HepG2 (cell line): ENCODE measurements at regions not wholly inside any gene's neighbourhood (a gene's known extent, or its start where the extent isn't known, plus 50 kb on each side); places are given as distances from the start of the nearest gene placed in this dataset.

Experiments used
- ATAC-seq: fragments of 200-7000 bp; cut with Tn5 transposase; 3 replicates; pipeline ENCODE4 v1.9.1; 2020; ENCODE audit warnings: mild to moderate bottlenecking, moderate library complexity
- BruUV-seq: library from RNA; stranded (reverse); fragments of 400-500 nt; replicated peaks from 2 replicates; lab custom pipeline; 2021; lab: Mats Ljungman, UMichigan
- CTCF ChIA-PET: fragments of 300-600 bp; formaldehyde crosslinking; extraction: SDS; loops from one replicate; lab custom pipeline; 2021; ENCODE audit warnings: low total read pairs, inconsistent platforms, low intra/inter-chr PET ratio; lab: Yijun Ruan, JAX
- POLR2A ChIA-PET: fragments of 350-600 bp; sonication (Branson Sonifier 250); formaldehyde crosslinking; loops from one replicate; lab custom pipeline; 2020; ENCODE audit warnings: antibody characterized with exemption, inconsistent platforms; lab: Yijun Ruan, JAX
- DNase-seq: peaks from one replicate; pipeline ENCODE4 v3.0.0-alpha.2; 2015; ENCODE audit warnings: low spot score
- FAIRE-seq: peaks from 3 replicates; lab custom pipeline; 2011; peaks lifted over from hg19 to GRCh38; lab: Jason Lieb, UNC
- H2AFZ ChIP-seq: one replicate; pipeline ENCODE4 v1.6.1; 2011; ENCODE audit warnings: low read length, inconsistent platforms
- H3K27ac ChIP-seq: fragments of 300-600 bp; 3 replicates; pipeline ENCODE4 v1.8.0; 2011; ENCODE audit warnings: mixed run types, mild to moderate bottlenecking, mixed read lengths, low read length, inconsistent platforms; ENCODE audit not compliant: insufficient read depth; ENCODE audit errors: extremely low read length
- H3K27me3 ChIP-seq, 2 experiments: fragments of 200-600 bp in 1 of 2; 2 replicates in 1 of 2; 3 replicates in 1 of 2; pipeline versions ENCODE4 v1.6.0 to v1.8.0; 2011; ENCODE audit warnings: low read length in 2 of 2, mild to moderate bottlenecking in 2 of 2, moderate library complexity in 2 of 2, inconsistent platforms in 1 of 2; ENCODE audit not compliant: insufficient read depth in 2 of 2, control insufficient read depth in 1 of 2
- H3K36me3 ChIP-seq, 2 experiments: fragments of 200-600 bp in 1 of 2; replicated peaks in 1 of 2; 2 replicates in 1 of 2; 3 replicates in 1 of 2; pipeline versions ENCODE4 v1.5.1 to v1.8.0; 2011; ENCODE audit warnings: low read length in 2 of 2, inconsistent platforms in 1 of 2; ENCODE audit not compliant: insufficient read depth in 2 of 2, control insufficient read depth in 1 of 2
- H3K4me1 ChIP-seq: 2 replicates; pipeline ENCODE4 v1.5.1; 2012; ENCODE audit warnings: low read length, inconsistent platforms; ENCODE audit not compliant: insufficient read depth
- H3K4me2 ChIP-seq: 2 replicates; pipeline ENCODE4 v1.6.0; 2011; ENCODE audit warnings: low read depth, low read length, inconsistent platforms
- H3K4me3 ChIP-seq, 3 experiments: fragments of 200-600 bp in 1 of 3; sonication (generic), shearing (Covaris generic) in 1 of 3; replicated peaks in 1 of 3; 2 replicates each; pipeline ENCODE4 v1.5.1; 2011 to 2016; ENCODE audit warnings: low read length in 3 of 3, inconsistent platforms in 2 of 3, low read depth in 2 of 3, mild to moderate bottlenecking in 2 of 3, control low read depth in 1 of 3, mixed read lengths in 1 of 3; ENCODE audit not compliant: insufficient read depth in 1 of 3
- H3K79me2 ChIP-seq: one replicate; pipeline ENCODE4 v1.6.1; 2011; ENCODE audit warnings: low read length, inconsistent platforms; ENCODE audit not compliant: insufficient read depth
- H3K9ac ChIP-seq: 2 replicates; pipeline ENCODE4 v1.6.0; 2011; ENCODE audit warnings: mild to moderate bottlenecking, low read depth, low read length, inconsistent platforms; ENCODE audit not compliant: insufficient read depth
- H3K9me3 ChIP-seq: 2 replicates; pipeline ENCODE4 v1.5.1; 2012; ENCODE audit warnings: mild to moderate bottlenecking, low read length
- H4K20me1 ChIP-seq: 2 replicates; pipeline ENCODE4 v1.6.0; 2011; ENCODE audit warnings: inconsistent platforms, mild to moderate bottlenecking, low read length, moderate library complexity; ENCODE audit not compliant: insufficient read depth
- ATAD3A ChIP-seq: sonication (generic); formaldehyde crosslinking; IDR thresholded peaks from 2 replicates; pipeline ENCODE4 v1.4.0; 2020; ENCODE audit warnings: missing genetic modification reagents
- ATF1 ChIP-seq: IDR thresholded peaks from 2 replicates; pipeline ENCODE4 v1.6.1; 2016; ENCODE audit warnings: mild to moderate bottlenecking, control low read depth
- ATM ChIP-seq: fragments of 450-650 bp; IDR thresholded peaks from 2 replicates; pipeline ENCODE4 v1.7.1; 2017; ENCODE audit warnings: mild to moderate bottlenecking, borderline replicate concordance
- GATAD1 ChIP-seq: IDR thresholded peaks from 2 replicates; pipeline ENCODE4 v1.6.1; 2016; ENCODE audit warnings: missing genetic modification reagents, missing compliant biosample characterization
- IKZF1 ChIP-seq: fragments of 450-650 bp; IDR thresholded peaks from 2 replicates; pipeline ENCODE4 v1.7.1; 2016
- MXD3 ChIP-seq: IDR thresholded peaks from 2 replicates; pipeline ENCODE4 v1.6.1; 2016; ENCODE audit warnings: mild to moderate bottlenecking, missing biosample characterization, missing genetic modification reagents
- NFE2 ChIP-seq: sonication (generic); formaldehyde crosslinking; IDR thresholded peaks from 2 replicates; pipeline ENCODE4 v1.4.0; 2020; ENCODE audit warnings: missing genetic modification reagents
- NR1H2 ChIP-seq: sonication (generic); formaldehyde crosslinking; IDR thresholded peaks from 2 replicates; pipeline ENCODE4 v1.8.1; 2022; ENCODE audit warnings: low read depth, missing genetic modification reagents, borderline replicate concordance
- NRL ChIP-seq: sonication (generic); formaldehyde crosslinking; IDR thresholded peaks from 2 replicates; pipeline ENCODE4 v1.5.0; 2020; ENCODE audit warnings: missing genetic modification reagents, mild to moderate bottlenecking, moderate library complexity, borderline replicate concordance
- PAX8 ChIP-seq: sonication (generic); formaldehyde crosslinking; IDR thresholded peaks from 2 replicates; pipeline ENCODE4 v1.8.0; 2022; ENCODE audit warnings: mild to moderate bottlenecking, missing genetic modification reagents, borderline replicate concordance
- STAT5B ChIP-seq: sonication (generic); formaldehyde crosslinking; IDR thresholded peaks from 2 replicates; pipeline ENCODE4 v1.4.0; 2020; ENCODE audit warnings: missing genetic modification reagents
- ZNF143 ChIP-seq: sonication (generic); formaldehyde crosslinking; IDR thresholded peaks from 2 replicates; pipeline ENCODE4 v1.4.0; 2020; ENCODE audit warnings: missing genetic modification reagents
- ZNF205 ChIP-seq: IDR thresholded peaks from 2 replicates; pipeline ENCODE4 v1.6.1; 2018; ENCODE audit warnings: missing biosample characterization, missing genetic modification reagents
- ZNF33B ChIP-seq: sonication (generic); formaldehyde crosslinking; IDR thresholded peaks from 2 replicates; pipeline ENCODE4 v1.5.1; 2020; ENCODE audit warnings: mild to moderate bottlenecking, missing genetic modification reagents
- ZNF382 ChIP-seq: sonication (generic); formaldehyde crosslinking; IDR thresholded peaks from 2 replicates; pipeline ENCODE4 v1.5.0; 2020; ENCODE audit warnings: missing genetic modification reagents, mild to moderate bottlenecking, borderline replicate concordance
- ZNF549 ChIP-seq: sonication (generic); formaldehyde crosslinking; IDR thresholded peaks from 2 replicates; pipeline ENCODE4 v1.5.0; 2020; ENCODE audit warnings: missing genetic modification reagents
- ZNF782 ChIP-seq: sonication (generic); formaldehyde crosslinking; IDR thresholded peaks from 2 replicates; pipeline ENCODE4 v1.4.0; 2020; ENCODE audit warnings: missing genetic modification reagents, mild to moderate bottlenecking, borderline replicate concordance
- WGBS: methylation state at CpG from one replicate; pipeline ENCODE4 v1.1.6; 2017; ENCODE audit warnings: low lambda C conversion rate; 5-methylcytosine and 5-hydroxymethylcytosine counted together
- in situ Hi-C: cut with HindIII; loops from 2 replicates; pipeline ENCODE4 v1.10.0; 2017; ENCODE audit warnings: low pct_unique_long_range_greater_than_20kb; ENCODE audit not compliant: extremely low pct_ligation_motif_present
- intact Hi-C: fragments of 100-400 bp; cut with micrococcal nuclease; formaldehyde crosslinking; loops from one replicate; pipeline ENCODE4 v1.10.0; 2022; ENCODE audit not compliant: unreplicated experiment
- TF ChIP-seq, protein P1 (sequence below): sonication (generic); formaldehyde crosslinking; IDR thresholded peaks from 2 replicates; pipeline ENCODE4 v1.4.0; 2020; ENCODE audit warnings: mild to moderate bottlenecking, missing genetic modification reagents, borderline replicate concordance

- Histone ChIP-seq H3K4me1 (no peaks in the 10 kb centered on the region), H3K4me3 (no peak overlapping the region), H4K20me1 (no peaks in the 10 kb centered on the region), H3K27ac (no peak overlapping the region), H3K27me3 (no peaks in the 10 kb centered on the region), H2AFZ (no peak overlapping the region), H3K79me2 (no peaks in the 10 kb centered on the region), H3K9ac (no peak overlapping the region), H3K4me2 (no peak overlapping the region), H3K36me3 (no peaks in the 10 kb centered on the region), H3K9me3 (no peaks in the 10 kb centered on the region)
- in situ Hi-C loops, result no loop called here
- peak; percentile 40; the same call in 1 of the 3 replicates for ATAC-seq
- POLR2A ChIA-PET, result no interaction called here
- no peak for FAIRE-seq
- DNase-seq, result no peak
- BruUV-seq, result no TSS peak
- CTCF ChIA-PET, result no interaction called here
- TF ChIP-seq ZNF143 (CRISPR knock-in tag), result no peak
- no peak for TF ChIP-seq ATM
- TF ChIP-seq PAX8, result no peak
- no peak for TF ChIP-seq NFE2 (CRISPR knock-in tag)
- TF ChIP-seq IKZF1, result no peak
- TF ChIP-seq ZNF205, result no peak
- TF ChIP-seq, protein P1, sequence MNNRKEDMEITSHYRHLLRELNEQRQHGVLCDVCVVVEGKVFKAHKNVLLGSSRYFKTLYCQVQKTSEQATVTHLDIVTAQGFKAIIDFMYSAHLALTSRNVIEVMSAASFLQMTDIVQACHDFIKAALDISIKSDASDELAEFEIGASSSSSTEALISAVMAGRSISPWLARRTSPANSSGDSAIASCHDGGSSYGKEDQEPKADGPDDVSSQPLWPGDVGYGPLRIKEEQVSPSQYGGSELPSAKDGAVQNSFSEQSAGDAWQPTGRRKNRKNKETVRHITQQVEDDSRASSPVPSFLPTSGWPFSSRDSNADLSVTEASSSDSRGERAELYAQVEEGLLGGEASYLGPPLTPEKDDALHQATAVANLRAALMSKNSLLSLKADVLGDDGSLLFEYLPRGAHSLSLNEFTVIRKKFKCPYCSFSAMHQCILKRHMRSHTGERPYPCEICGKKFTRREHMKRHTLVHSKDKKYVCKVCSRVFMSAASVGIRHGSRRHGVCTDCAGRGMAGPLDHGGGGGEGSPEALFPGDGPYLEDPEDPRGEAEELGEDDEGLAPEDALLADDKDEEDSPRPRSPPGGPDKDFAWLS, result no peak
- TF ChIP-seq ZNF33B (CRISPR knock-in tag), result no peak
- no peak for TF ChIP-seq NR1H2 (CRISPR knock-in tag)
- no peak for TF ChIP-seq GATAD1
- TF ChIP-seq MXD3 (CRISPR knock-in tag), result no peak
- no peak for TF ChIP-seq ZNF382 (CRISPR knock-in tag)
- no peak for TF ChIP-seq ZNF549
- TF ChIP-seq ATAD3A (CRISPR knock-in tag), result no peak
- TF ChIP-seq ATF1 (CRISPR knock-in tag), result no peak
- TF ChIP-seq ZNF782 (CRISPR knock-in tag), result no peak
- TF ChIP-seq STAT5B, result no peak
- no peak for TF ChIP-seq NRL
- WGBS, result 3% methylated on average over 1 of the region's 1 CpG
- intact Hi-C loops, result no loop called here
These were observed 171.6 kb downstream of the FAM174A start for GRCh38 chr5:100706776-100707175.
